NCI-H1092 (cell line): ENCODE measurements at regions not wholly inside any gene's neighbourhood (a gene's known extent, or its start where the extent isn't known, plus 50 kb on each side); places are given as distances from the start of the nearest gene placed in this dataset.

Experiments
- DNase-seq: peaks from one replicate; lab custom pipeline; 2025; lab: John Stamatoyannopoulos, UW

GRCh38 chr2:479490-480176, 191.7 kb upstream of the ALKAL2 start:
- DNase-seq: no peak

DNA sequence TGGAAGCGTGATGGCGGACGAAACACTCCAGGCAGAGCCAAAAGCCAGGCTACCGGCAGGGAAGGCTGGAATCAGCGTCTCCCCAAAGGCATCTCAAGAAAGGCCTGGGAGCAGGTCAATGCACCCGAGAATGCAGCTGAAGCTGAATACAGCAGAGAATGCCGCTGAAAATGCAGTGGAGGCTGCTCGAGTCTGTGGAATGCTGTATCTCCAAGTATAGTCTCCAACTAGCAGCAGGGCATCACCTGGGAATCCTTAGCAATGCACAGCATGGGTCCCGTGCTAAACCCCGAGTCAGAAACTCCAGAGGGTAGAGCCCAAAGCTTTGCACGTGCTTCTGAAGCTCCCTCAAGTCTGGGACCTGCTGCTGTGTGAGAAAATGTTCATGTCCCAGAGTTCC, 191.1 kb upstream of the ALKAL2 start:
- no peak for DNase-seq

DNA sequence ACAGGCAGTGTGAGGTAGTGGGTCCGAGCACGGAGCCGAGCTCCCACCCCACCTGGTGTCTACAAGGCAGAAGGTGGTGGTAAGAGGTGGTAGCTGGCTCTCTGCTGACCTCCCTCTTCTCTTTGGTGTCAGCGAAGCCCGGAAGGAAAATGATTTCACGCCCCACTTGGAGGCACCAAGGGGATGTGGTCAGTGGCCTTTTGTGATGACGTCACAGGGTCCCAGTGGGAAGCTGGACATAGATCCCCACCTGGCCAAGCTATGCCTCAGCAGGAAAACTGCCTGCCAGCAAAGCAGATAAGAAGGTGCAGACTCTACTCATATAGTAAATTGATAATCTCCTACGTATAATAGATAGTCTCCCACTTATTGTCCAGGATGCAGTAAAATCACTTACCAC, 183.7 kb upstream of the ALKAL2 start:
- no peak for DNase-seq

- no peak for DNase-seq
These were observed 181.6 kb upstream of the ALKAL2 start for GRCh38 chr2:469514-469913.

GRCh38 chr2:468648-469336, 180.9 kb upstream of the ALKAL2 start:
- no peak for DNase-seq

DNA sequence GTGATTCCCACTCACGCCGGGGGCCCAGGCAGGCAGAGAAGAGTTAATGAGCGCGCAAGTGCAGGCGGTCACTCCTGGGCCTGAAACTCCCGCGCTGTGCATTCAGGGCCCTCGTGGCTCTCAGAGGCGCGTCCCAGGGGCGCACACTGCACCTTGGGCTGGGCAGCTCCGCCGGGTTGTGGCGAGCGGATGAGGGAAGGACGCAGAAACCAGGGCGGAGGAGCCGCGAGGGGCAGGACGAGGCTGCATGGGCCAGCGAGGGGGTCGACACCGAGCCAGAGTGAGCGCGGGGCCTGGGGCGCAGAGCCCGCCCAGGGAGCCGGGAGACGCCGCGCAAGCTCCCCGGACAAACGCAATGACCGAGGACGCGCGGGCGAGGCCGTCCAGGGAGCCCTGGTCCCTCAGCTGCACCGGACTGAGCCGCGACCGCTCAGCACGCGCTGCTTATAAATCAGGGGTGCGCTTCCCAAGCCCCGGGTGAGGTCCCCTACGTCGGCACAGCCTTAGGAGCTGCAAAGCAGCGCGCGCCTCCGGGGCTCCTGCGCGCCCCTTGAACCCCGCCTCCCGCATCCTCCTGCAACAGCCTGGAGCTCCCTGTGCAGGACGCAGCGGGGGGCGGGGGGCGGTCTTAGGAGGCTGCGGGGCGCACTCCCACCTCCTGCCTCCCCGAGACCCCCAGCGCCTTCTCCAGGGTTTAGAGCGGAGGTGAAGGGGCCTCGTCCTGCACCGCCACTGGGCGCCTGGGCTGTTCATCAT, 180.2 kb upstream of the ALKAL2 start:
- DNase-seq: no peak

DNA sequence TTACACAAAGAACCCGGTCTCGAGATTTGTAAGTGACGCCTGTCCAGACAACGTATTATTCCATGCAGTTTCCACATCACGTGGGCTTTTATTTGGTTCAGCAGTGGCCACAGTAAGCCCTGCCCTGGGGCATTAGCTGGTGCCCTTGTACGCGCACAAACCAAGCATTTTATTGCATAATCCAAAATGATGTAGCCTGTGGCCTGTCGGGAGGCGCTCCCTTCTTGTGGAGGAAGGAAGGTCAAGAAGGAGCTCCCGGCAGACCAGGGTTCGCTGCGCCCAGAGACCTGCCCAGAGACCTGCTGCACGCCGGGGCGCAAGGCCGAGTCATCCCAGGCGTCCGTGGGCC, 179.6 kb upstream of the ALKAL2 start:
- no peak for DNase-seq

DNA sequence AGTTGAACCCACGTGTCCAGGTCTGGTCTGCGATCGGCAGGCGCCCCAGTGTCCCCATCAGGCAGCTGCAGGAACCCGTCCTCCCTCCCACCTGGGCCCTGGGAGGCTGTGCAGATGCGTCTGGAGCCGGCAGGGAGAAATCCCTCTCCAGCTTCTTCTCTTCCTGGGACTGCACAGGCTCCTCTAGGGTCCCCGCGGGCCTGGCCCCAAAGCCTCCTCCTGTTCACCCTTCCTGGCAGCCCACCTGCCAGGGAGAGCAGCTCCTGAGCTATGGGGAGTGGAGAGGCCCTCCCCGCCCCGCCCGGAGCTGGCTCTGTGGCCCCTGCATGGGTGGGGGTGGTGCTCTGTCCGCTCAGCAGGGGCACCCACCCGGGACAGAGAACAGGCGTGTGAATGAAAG, 179.2 kb upstream of the ALKAL2 start:
- DNase-seq: no peak

DNA sequence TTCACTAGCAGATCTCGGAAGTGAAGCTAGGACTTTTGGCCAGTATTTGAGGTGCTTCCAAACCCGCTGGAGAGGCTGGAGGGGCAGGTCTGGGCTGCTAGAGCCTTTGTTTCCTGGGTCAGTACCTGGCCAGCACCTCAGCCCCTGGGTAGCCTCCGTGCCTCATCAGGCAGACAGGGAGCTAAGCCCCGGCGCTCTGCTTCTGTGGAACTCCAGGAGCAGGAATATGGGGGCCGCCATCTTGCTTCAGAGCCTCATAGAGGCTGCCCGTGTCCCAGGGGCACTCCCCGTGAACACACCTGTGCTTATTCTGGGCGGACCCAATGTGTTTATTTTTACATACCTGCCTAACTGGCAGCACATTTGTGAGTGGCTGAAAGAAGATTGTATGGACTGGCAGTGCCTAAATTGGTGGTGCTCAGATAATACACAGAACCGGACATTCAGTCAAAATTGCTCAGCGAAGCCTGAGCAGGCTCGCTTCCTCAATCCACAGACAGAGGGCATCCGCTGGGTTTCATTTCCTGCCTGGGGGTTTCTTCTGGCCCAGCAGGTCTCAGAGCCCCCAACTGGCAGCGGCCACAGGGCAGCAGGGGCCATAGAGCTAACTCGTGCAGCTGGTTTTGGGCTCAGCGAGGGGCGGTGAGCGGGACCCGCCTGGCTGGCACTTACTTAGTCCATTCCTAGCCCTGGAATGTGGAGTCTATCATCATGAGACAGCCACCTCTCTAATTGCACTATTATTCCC, 176.8 kb upstream of the ALKAL2 start:
- no peak for DNase-seq

- no peak for DNase-seq
These were observed 173.0 kb upstream of the ALKAL2 start for GRCh38 chr2:460861-461260.

GRCh38 chr2:459931-460330, 172.0 kb upstream of the ALKAL2 start:
- DNase-seq: no peak

- no peak for DNase-seq
These were observed 170.5 kb upstream of the ALKAL2 start for GRCh38 chr2:458425-458815.

GRCh38 chr2:457792-458424, 170.0 kb upstream of the ALKAL2 start:
- DNase-seq: no peak

- no peak for DNase-seq
These were observed 169.4 kb upstream of the ALKAL2 start for GRCh38 chr2:457262-457661.

DNA sequence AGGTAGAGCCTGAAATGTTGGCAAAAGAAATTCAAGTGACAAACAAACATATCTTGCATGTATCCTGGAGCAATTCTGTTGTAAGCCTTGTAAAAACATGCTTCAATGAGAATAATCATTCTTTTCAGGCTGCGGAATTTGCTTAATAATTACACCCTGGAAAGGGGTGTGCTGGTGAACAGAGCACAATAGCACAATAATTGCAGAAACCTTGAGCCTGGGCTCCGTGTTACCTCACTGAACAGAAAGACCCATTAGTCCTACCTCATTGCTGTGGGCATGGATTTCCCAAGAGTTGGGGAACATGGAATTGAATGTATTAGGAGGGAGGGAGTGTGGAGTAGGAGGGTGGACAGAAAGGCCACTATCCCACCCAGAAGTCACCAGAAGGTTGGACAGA, 168.0 kb upstream of the ALKAL2 start:
- DNase-seq: no peak

GRCh38 chr2:455015-455705, 167.3 kb upstream of the ALKAL2 start:
- DNase-seq: no peak

DNA sequence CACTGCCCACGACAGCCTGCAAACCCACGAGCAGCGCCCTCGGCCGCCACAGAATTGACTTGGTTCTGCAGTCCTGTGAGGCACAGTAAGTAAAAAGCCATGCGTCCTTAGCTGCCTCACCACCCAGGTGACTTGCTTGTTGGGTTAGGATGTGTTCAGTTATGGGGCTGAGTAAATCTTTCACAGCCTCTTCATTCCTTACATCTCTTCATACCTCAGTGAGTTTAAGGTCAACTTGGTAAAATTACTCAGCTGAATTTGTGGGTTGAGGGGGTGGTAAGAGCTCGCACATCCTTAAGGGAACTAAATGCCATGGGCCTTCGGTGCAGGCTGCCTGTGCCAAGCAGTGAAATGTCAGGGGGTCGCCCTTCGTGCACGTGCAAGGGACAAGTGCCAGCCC, 165.2 kb upstream of the ALKAL2 start:
- no peak for DNase-seq

GRCh38 chr2:451495-451894, 163.6 kb upstream of the ALKAL2 start:
- no peak for DNase-seq

DNA sequence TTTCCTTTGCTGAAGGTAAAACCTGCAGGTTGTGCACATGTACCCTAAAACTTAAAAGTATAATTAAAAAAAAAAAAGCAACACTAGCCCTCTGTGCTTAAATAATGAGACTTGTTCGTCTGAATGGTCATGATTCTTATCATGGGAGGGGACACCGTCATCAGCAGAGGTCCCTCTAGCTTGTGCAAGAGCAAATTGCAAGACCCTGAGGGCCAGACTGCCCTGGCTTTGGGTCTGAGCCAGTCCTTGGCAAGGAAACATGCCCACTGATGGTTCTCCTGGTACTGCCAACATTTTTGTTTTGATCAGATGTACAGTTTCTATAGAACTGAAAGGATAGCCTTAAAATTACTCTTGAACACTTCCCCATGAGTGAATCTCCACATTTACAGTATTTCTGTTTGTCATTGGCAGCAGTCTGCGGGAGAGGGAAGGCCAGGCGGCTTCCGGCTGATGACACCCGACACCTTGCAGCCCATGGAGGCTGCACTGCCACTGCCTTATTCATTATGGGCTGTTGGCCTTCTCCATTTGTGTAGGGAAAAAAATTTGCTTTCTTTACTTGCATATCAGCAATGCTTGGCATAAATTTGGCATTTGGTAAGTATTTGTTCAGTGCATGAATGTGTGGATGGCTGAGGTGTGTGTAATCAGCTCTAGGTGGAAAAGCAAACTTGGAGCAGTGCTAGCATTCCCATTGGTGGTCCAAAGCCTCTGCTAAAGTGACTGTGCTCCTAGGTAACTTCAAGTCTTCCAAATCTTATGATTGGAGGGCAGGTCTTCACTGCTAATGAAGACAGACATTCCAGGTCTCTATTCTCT, 161.6 kb upstream of the ALKAL2 start:
- peak; percentile 33 for DNase-seq

GRCh38 chr2:447902-448665, 160.2 kb upstream of the ALKAL2 start:
- no peak for DNase-seq
